Stimulated activated effector memory CD8-positive, alpha-beta T cell treated with anti-CD3 and anti-CD28 coated beads, Interleukin-12 subunit alpha, Interleukin-12 subunit beta, amount 100 ng/mL, for 72 hours (primary cell): ENCODE measurements at regions not wholly inside any gene's neighbourhood (a gene's known extent, or its start where the extent isn't known, plus 50 kb on each side); places are given as distances from the start of the nearest gene placed in this dataset.

ENCODE experiments used
- ATAC-seq: fragments of 150-1000 bp; cut with Tn5 transposase; 2 replicates; pipeline ENCODE4 v1.10.0; 2021
- DNase-seq, 2 donors: peaks; one replicate each; pipeline ENCODE4 v3.0.0; 2021 to 2022; ENCODE audit warnings: low spot score in 2 of 2
- H3K27ac Mint-ChIP-seq: one replicate; pipeline ENCODE4 v1.8.0; 2022; ENCODE audit warnings: mild to moderate bottlenecking, mixed read lengths
- H3K36me3 Mint-ChIP-seq: one replicate; pipeline ENCODE4 v1.8.0; 2022; ENCODE audit warnings: mild to moderate bottlenecking, mixed read lengths
- H3K4me1 Mint-ChIP-seq: one replicate; pipeline ENCODE4 v1.8.0; 2022; ENCODE audit warnings: mixed read lengths
- H3K4me3 Mint-ChIP-seq: one replicate; pipeline ENCODE4 v1.8.0; 2022; ENCODE audit warnings: mild to moderate bottlenecking, mixed read lengths
- H3K9me3 Mint-ChIP-seq: one replicate; pipeline ENCODE4 v1.8.0; 2022; ENCODE audit warnings: mixed read lengths

GRCh38 chr18:11307716-11308115 is 158.3 kb upstream of the PIEZO2 start:
- H3K36me3 Mint-ChIP-seq, result no peaks in the 10 kb centered on the region
- H3K9me3 Mint-ChIP-seq, result peaks cover 5% of the 10 kb centered on the region
- no peaks in the 10 kb centered on the region for H3K4me1 Mint-ChIP-seq
- DNase-seq (no peak), ATAC-seq (no peak)
- H3K4me3 Mint-ChIP-seq, result no peak overlapping the region
- no peak overlapping the region for H3K27ac Mint-ChIP-seq

- no peak for ATAC-seq
- Mint-ChIP-seq H3K9me3 (peaks cover 16% of the 10 kb centered on the region), H3K4me3 (no peak overlapping the region)
Observed at GRCh38 chr18:11305507-11305906, 156.1 kb upstream of the PIEZO2 start.

GRCh38 chr18:11304928-11305327 is 155.6 kb upstream of the PIEZO2 start:
- H3K36me3 Mint-ChIP-seq, result no peaks in the 10 kb centered on the region
- H3K4me1 Mint-ChIP-seq, result no peaks in the 10 kb centered on the region
- no peak overlapping the region for H3K4me3 Mint-ChIP-seq
- ATAC-seq (no peak), DNase-seq (no peak)
- no peak overlapping the region for H3K27ac Mint-ChIP-seq
- peaks cover 17% of the 10 kb centered on the region for H3K9me3 Mint-ChIP-seq

More at GRCh38 chr18:11305507-11305906, 156.1 kb upstream of the PIEZO2 start:
- no peak for DNase-seq
- H3K4me1 Mint-ChIP-seq, result no peaks in the 10 kb centered on the region
- no peaks in the 10 kb centered on the region for H3K36me3 Mint-ChIP-seq
- H3K27ac Mint-ChIP-seq, result no peak overlapping the region

- ATAC-seq (no peak), DNase-seq (no peak)
- Mint-ChIP-seq H3K9me3 (peaks cover 13% of the 10 kb centered on the region), H3K27ac (no peak overlapping the region), H3K4me3 (no peak overlapping the region), H3K36me3 (no peaks in the 10 kb centered on the region), H3K4me1 (no peaks in the 10 kb centered on the region)
Observed at GRCh38 chr18:11296946-11297345, 147.6 kb upstream of the PIEZO2 start.

GRCh38 chr18:11293794-11294193 is 144.4 kb upstream of the PIEZO2 start:
- H3K36me3 Mint-ChIP-seq, result no peaks in the 10 kb centered on the region
- H3K4me1 Mint-ChIP-seq, result no peaks in the 10 kb centered on the region
- no peak overlapping the region for H3K4me3 Mint-ChIP-seq
- DNase-seq, result no peak
- no peaks in the 10 kb centered on the region for H3K9me3 Mint-ChIP-seq
- no peak for ATAC-seq
- H3K27ac Mint-ChIP-seq, result no peak overlapping the region

- H3K36me3 Mint-ChIP-seq, result no peaks in the 10 kb centered on the region
- H3K4me3 Mint-ChIP-seq, result no peak overlapping the region
- DNase-seq, result no peak
- no peak overlapping the region for H3K27ac Mint-ChIP-seq
- no peak for ATAC-seq
- H3K4me1 Mint-ChIP-seq, result no peaks in the 10 kb centered on the region
- H3K9me3 Mint-ChIP-seq, result no peaks in the 10 kb centered on the region
Observed at GRCh38 chr18:11290786-11291185, 141.4 kb upstream of the PIEZO2 start.

GRCh38 chr18:11289248-11289647 is 139.9 kb upstream of the PIEZO2 start:
- no peak for DNase-seq
- no peak overlapping the region for H3K4me3 Mint-ChIP-seq
- H3K9me3 Mint-ChIP-seq, result no peaks in the 10 kb centered on the region
- H3K36me3 Mint-ChIP-seq, result no peaks in the 10 kb centered on the region
- H3K27ac Mint-ChIP-seq, result no peak overlapping the region
- H3K4me1 Mint-ChIP-seq, result no peaks in the 10 kb centered on the region
- ATAC-seq, result no peak

GRCh38 chr18:11288401-11288800 is 139.0 kb upstream of the PIEZO2 start:
- no peak for ATAC-seq

GRCh38 chr18:11286431-11286830 is 137.1 kb upstream of the PIEZO2 start:
- H3K36me3 Mint-ChIP-seq, result no peaks in the 10 kb centered on the region
- ATAC-seq (no peak), DNase-seq (no peak)
- H3K27ac Mint-ChIP-seq, result no peak overlapping the region
- no peak overlapping the region for H3K4me3 Mint-ChIP-seq
- H3K9me3 Mint-ChIP-seq, result no peaks in the 10 kb centered on the region
- no peaks in the 10 kb centered on the region for H3K4me1 Mint-ChIP-seq

More at GRCh38 chr18:11288401-11288800, 139.0 kb upstream of the PIEZO2 start:
- Mint-ChIP-seq H3K36me3 (no peaks in the 10 kb centered on the region), H3K9me3 (no peaks in the 10 kb centered on the region), H3K27ac (no peak overlapping the region), H3K4me1 (no peaks in the 10 kb centered on the region), H3K4me3 (no peak overlapping the region)
- DNase-seq, result no peak

- H3K36me3 Mint-ChIP-seq, result no peaks in the 10 kb centered on the region
- no peak for DNase-seq
Observed at GRCh38 chr18:11284811-11285210, 135.4 kb upstream of the PIEZO2 start.

GRCh38 chr18:11284349-11284748 is 135.0 kb upstream of the PIEZO2 start:
- DNase-seq (no peak), ATAC-seq (no peak)
- Mint-ChIP-seq H3K27ac (no peak overlapping the region), H3K4me3 (no peak overlapping the region), H3K36me3 (no peaks in the 10 kb centered on the region), H3K4me1 (no peaks in the 10 kb centered on the region), H3K9me3 (peaks cover 2% of the 10 kb centered on the region)

More at GRCh38 chr18:11284811-11285210, 135.4 kb upstream of the PIEZO2 start:
- no peak overlapping the region for H3K27ac Mint-ChIP-seq
- no peak for ATAC-seq
- no peak overlapping the region for H3K4me3 Mint-ChIP-seq
- no peaks in the 10 kb centered on the region for H3K4me1 Mint-ChIP-seq
- no peaks in the 10 kb centered on the region for H3K9me3 Mint-ChIP-seq

- H3K36me3 Mint-ChIP-seq, result no peaks in the 10 kb centered on the region
- no peak for DNase-seq
- ATAC-seq, result no peak
- peaks cover 2% of the 10 kb centered on the region for H3K9me3 Mint-ChIP-seq
- no peak overlapping the region for H3K27ac Mint-ChIP-seq
- H3K4me1 Mint-ChIP-seq, result no peaks in the 10 kb centered on the region
- H3K4me3 Mint-ChIP-seq, result no peak overlapping the region
Observed at GRCh38 chr18:11283479-11284161, 134.3 kb upstream of the PIEZO2 start.

- DNase-seq, result no peak
- Mint-ChIP-seq H3K4me3 (no peak overlapping the region), H3K27ac (no peak overlapping the region), H3K4me1 (no peaks in the 10 kb centered on the region), H3K36me3 (no peaks in the 10 kb centered on the region), H3K9me3 (peaks cover 7% of the 10 kb centered on the region)
- ATAC-seq, result no peak
Observed at GRCh38 chr18:11279461-11279860, 130.1 kb upstream of the PIEZO2 start.

- H3K36me3 Mint-ChIP-seq, result no peaks in the 10 kb centered on the region
- H3K4me1 Mint-ChIP-seq, result no peaks in the 10 kb centered on the region
- peaks cover 7% of the 10 kb centered on the region for H3K9me3 Mint-ChIP-seq
- H3K27ac Mint-ChIP-seq, result no peak overlapping the region
- no peak for ATAC-seq
- H3K4me3 Mint-ChIP-seq, result no peak overlapping the region
- DNase-seq, result no peak
Observed at GRCh38 chr18:11276678-11277077, 127.3 kb upstream of the PIEZO2 start.

GRCh38 chr18:11274144-11274794 is 124.9 kb upstream of the PIEZO2 start:
- peaks cover 4% of the 10 kb centered on the region for H3K9me3 Mint-ChIP-seq
- ATAC-seq (no peak), DNase-seq (no peak)
- no peak overlapping the region for H3K4me3 Mint-ChIP-seq
- no peaks in the 10 kb centered on the region for H3K4me1 Mint-ChIP-seq
- H3K36me3 Mint-ChIP-seq, result no peaks in the 10 kb centered on the region
- H3K27ac Mint-ChIP-seq, result no peak overlapping the region

- H3K36me3 Mint-ChIP-seq, result no peaks in the 10 kb centered on the region
- DNase-seq, result no peak
- peaks cover 4% of the 10 kb centered on the region for H3K9me3 Mint-ChIP-seq
Observed at GRCh38 chr18:11272516-11272915, 123.1 kb upstream of the PIEZO2 start.

More at GRCh38 chr18:11272516-11272915, 123.1 kb upstream of the PIEZO2 start:
- Mint-ChIP-seq H3K27ac (no peak overlapping the region), H3K4me1 (no peaks in the 10 kb centered on the region), H3K4me3 (no peak overlapping the region)
- no peak for ATAC-seq
